B cell (primary cell): ENCODE measurements at regions not wholly inside any gene's neighbourhood (a gene's known extent, or its start where the extent isn't known, plus 50 kb on each side); places are given as distances from the start of the nearest gene placed in this dataset.

Source experiments
- ATAC-seq: fragments of 200-7000 bp; cut with Tn5 transposase; one replicate; pipeline ENCODE4 v1.10.0; 2021; ENCODE audit warnings: low read depth, mild to moderate bottlenecking, moderate number of reproducible peaks, moderate library complexity
- CTCF ChIA-PET: fragments of 350-600 bp; sonication (Branson Sonifier 250); formaldehyde crosslinking; loops from one replicate; lab custom pipeline; 2021; ENCODE audit warnings: antibody characterized with exemption, inconsistent platforms; lab: Charles Lee
- POLR2A ChIA-PET: fragments of 350-600 bp; sonication (Branson Sonifier 250); formaldehyde crosslinking; loops from one replicate; lab custom pipeline; 2021; ENCODE audit warnings: antibody characterized with exemption; lab: Charles Lee
- DNase-seq: peaks from one replicate; pipeline ENCODE4 v3.0.0; 2013
- H2AFZ ChIP-seq: 2 replicates; pipeline ENCODE4 v1.6.1; 2012; ENCODE audit warnings: mild to moderate bottlenecking, low read depth, low read length; ENCODE audit not compliant: insufficient read depth, poor library complexity, severe bottlenecking
- H3K27ac ChIP-seq, 2 donors: 1 replicate in 1 of 2; 2 replicates in 1 of 2; pipeline ENCODE4 v1.5.1; 2012 to 2013; ENCODE audit warnings: low read length in 2 of 2, mild to moderate bottlenecking in 2 of 2, moderate library complexity in 1 of 2
- H3K27me3 ChIP-seq, 4 experiments: fragments of 200-600 bp in 1 of 4; sonication (generic) in 1 of 4; replicated peaks in 1 of 4; 1 replicate in 2 of 4; 2 replicates in 2 of 4; pipeline versions ENCODE4 v1.6.1 to v1.7.0; 2013 to 2016; ENCODE audit warnings: low read length in 3 of 4, mild to moderate bottlenecking in 2 of 4, mixed read lengths in 1 of 4, moderate library complexity in 1 of 4; ENCODE audit not compliant: insufficient read depth in 4 of 4, control insufficient read depth in 3 of 4; ENCODE audit errors: control extremely low read depth in 1 of 4
- H3K36me3 ChIP-seq, 2 experiments: replicated peaks in 1 of 2; 1 replicate in 1 of 2; 2 replicates in 1 of 2; pipeline versions ENCODE4 v1.6.1 to v1.7.1; 2013; ENCODE audit warnings: low read length in 1 of 2; ENCODE audit not compliant: insufficient read depth in 2 of 2, control insufficient read depth in 1 of 2; ENCODE audit errors: control extremely low read depth in 1 of 2, extremely low read depth in 1 of 2
- H3K4me1 ChIP-seq, 2 donors: fragments of 200-600 bp in 1 of 2; sonication (generic) in 1 of 2; 1 replicate in 1 of 2; 2 replicates in 1 of 2; pipeline versions ENCODE4 v1.5.1 to v1.6.1; 2013 to 2017; ENCODE audit warnings: low read length in 2 of 2; ENCODE audit not compliant: control insufficient read depth in 2 of 2, insufficient read depth in 2 of 2
- H3K4me2 ChIP-seq: replicated peaks from 2 replicates; pipeline ENCODE3; 2012; ENCODE audit warnings: mild to moderate bottlenecking, low read depth, low read length; ENCODE audit not compliant: poor library complexity, severe bottlenecking
- H3K4me3 ChIP-seq, 5 experiments: fragments of 200-600 bp in 1 of 5; sonication (generic) in 1 of 5; 1 replicate in 3 of 5; 2 replicates in 2 of 5; pipeline versions ENCODE4 v1.5.1 to v1.7.0; 2011 to 2016; ENCODE audit warnings: low read length in 4 of 5, mild to moderate bottlenecking in 4 of 5, low read depth in 2 of 5, control low read depth in 1 of 5, moderate library complexity in 1 of 5; ENCODE audit not compliant: insufficient read depth in 1 of 5; ENCODE audit errors: control extremely low read depth in 1 of 5, extremely low read depth in 1 of 5
- H3K79me2 ChIP-seq: fragments of 200-600 bp; sonication (generic); one replicate; pipeline ENCODE4 v1.6.0; 2016; ENCODE audit warnings: low read length; ENCODE audit not compliant: control insufficient read depth, insufficient read depth
- H3K9ac ChIP-seq: fragments of 200-600 bp; sonication (generic); 2 replicates; pipeline ENCODE4 v1.6.1; 2017; ENCODE audit warnings: mild to moderate bottlenecking, low read length, moderate library complexity
- H3K9me3 ChIP-seq, 3 donors: one replicate each; pipeline versions ENCODE4 v1.6.1 to v1.7.1; 2013; ENCODE audit warnings: low read length in 2 of 3; ENCODE audit not compliant: control insufficient read depth in 2 of 3, insufficient read depth in 1 of 3; ENCODE audit errors: control extremely low read depth in 1 of 3
- H4K20me1 ChIP-seq: 2 replicates; pipeline ENCODE4 v1.6.0; 2012; ENCODE audit warnings: mild to moderate bottlenecking, low read length; ENCODE audit not compliant: insufficient read depth, control insufficient read depth, poor library complexity, severe bottlenecking
- H3K27ac Mint-ChIP-seq: one replicate; pipeline ENCODE4 v1.8.0; 2021; ENCODE audit warnings: mixed read lengths
- H3K27me3 Mint-ChIP-seq: one replicate; pipeline ENCODE4 v1.8.0; 2021; ENCODE audit warnings: mixed read lengths
- H3K4me1 Mint-ChIP-seq: one replicate; pipeline ENCODE4 v1.8.0; 2021; ENCODE audit warnings: mixed read lengths
- H3K4me3 Mint-ChIP-seq: one replicate; pipeline ENCODE4 v1.8.0; 2021; ENCODE audit warnings: mixed read lengths
- H3K9me3 Mint-ChIP-seq: one replicate; pipeline ENCODE4 v1.8.0; 2022; ENCODE audit warnings: mixed read lengths; ENCODE audit not compliant: insufficient read depth
- EZH2 ChIP-seq: IDR thresholded peaks from 2 replicates; pipeline ENCODE4 v1.6.1; 2012; ENCODE audit warnings: borderline replicate concordance, low read depth, mild to moderate bottlenecking, moderate library complexity, low read length; ENCODE audit not compliant: insufficient read depth, poor library complexity, severe bottlenecking
- WGBS: methylation state at CpG from one replicate; pipeline ENCODE4 v1.1.5; 2013; ENCODE audit warnings: missing lambda C conversion rate; ENCODE audit not compliant: insufficient coverage; 5-methylcytosine and 5-hydroxymethylcytosine counted together
- intact Hi-C: fragments of 100-400 bp; cut with micrococcal nuclease; formaldehyde crosslinking; loops from one replicate; pipeline ENCODE4 v1.10.0; 2022
- TF ChIP-seq, protein P1 (sequence below): fragments of 200-600 bp; IDR thresholded peaks from one replicate; pipeline ENCODE4 v1.8.0; 2022; ENCODE audit warnings: antibody characterized with exemption, mild to moderate bottlenecking

DNA sequence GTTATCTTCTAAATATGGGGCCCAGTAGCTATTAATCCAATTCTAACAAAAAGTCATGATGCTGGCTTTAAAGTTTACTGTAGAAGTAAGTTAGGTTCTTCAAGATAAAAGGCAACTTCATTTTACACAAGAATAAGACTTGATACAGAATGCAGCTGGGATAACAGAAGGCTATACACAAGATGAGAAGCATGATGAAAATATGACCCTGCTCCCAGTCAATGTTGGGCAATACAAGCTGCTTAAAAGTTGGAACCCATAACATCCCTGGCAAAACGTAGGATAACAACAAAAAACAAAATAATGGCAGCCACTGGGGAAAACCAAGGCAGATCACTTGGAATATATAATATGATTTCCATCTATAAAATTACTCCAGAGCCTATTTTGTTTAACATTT is 87.6 kb upstream of the RSPO3 start:
- WGBS = no CpG with 5 or more reads among the region's 1 CpG

DNA sequence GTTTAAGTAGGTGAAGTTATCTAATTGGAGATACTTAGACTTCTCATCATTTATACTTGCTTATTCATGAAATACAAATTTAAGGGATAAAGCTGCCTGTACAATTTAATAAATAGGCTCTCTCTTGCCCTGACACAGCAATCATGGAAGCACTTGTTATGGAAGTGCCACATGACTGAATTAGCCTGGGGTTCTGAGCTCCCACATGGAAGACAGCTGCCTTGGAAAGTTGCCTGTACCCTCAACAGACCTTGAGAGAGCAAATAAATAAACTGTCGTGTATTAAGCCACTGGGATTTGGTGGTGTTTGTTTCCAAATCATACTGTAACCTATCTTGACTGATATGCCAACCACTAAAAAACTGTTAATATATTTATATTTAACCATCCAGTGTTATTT is 87.0 kb upstream of the RSPO3 start:
- H3K9me3 ChIP-seq = no peaks in the 10 kb centered on the region
- ChIA-PET CTCF (no interaction called here), POLR2A (no interaction called here)
- H2AFZ ChIP-seq = no peak overlapping the region
- no peaks in the 10 kb centered on the region for H4K20me1 ChIP-seq
- no peak overlapping the region for H3K27ac Mint-ChIP-seq
- intact Hi-C loops = no loop called here
- TF ChIP-seq, protein P1, sequence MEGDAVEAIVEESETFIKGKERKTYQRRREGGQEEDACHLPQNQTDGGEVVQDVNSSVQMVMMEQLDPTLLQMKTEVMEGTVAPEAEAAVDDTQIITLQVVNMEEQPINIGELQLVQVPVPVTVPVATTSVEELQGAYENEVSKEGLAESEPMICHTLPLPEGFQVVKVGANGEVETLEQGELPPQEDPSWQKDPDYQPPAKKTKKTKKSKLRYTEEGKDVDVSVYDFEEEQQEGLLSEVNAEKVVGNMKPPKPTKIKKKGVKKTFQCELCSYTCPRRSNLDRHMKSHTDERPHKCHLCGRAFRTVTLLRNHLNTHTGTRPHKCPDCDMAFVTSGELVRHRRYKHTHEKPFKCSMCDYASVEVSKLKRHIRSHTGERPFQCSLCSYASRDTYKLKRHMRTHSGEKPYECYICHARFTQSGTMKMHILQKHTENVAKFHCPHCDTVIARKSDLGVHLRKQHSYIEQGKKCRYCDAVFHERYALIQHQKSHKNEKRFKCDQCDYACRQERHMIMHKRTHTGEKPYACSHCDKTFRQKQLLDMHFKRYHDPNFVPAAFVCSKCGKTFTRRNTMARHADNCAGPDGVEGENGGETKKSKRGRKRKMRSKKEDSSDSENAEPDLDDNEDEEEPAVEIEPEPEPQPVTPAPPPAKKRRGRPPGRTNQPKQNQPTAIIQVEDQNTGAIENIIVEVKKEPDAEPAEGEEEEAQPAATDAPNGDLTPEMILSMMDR = no peak
- no peak for TF ChIP-seq EZH2
- no peak overlapping the region for H3K4me3 Mint-ChIP-seq
- H3K36me3 ChIP-seq = no peaks in the 10 kb centered on the region
- no peak overlapping the region for H3K4me3 ChIP-seq
- H3K79me2 ChIP-seq = no peaks in the 10 kb centered on the region
- WGBS = no CpG with 5 or more reads among the region's 1 CpG
- H3K4me2 ChIP-seq = no peak overlapping the region
- no peak for ATAC-seq
- H3K4me1 ChIP-seq = no peaks in the 10 kb centered on the region
- H3K4me1 Mint-ChIP-seq = no peaks in the 10 kb centered on the region
- no peak overlapping the region for H3K27ac ChIP-seq
- no peaks in the 10 kb centered on the region for H3K9me3 Mint-ChIP-seq
- H3K27me3 Mint-ChIP-seq = no peaks in the 10 kb centered on the region
- H3K27me3 ChIP-seq = no peaks in the 10 kb centered on the region
- no peak for DNase-seq
- no peak overlapping the region for H3K9ac ChIP-seq

More for the DNA sequence above, 87.6 kb upstream of the RSPO3 start:
- Mint-ChIP-seq H3K4me1 (no peaks in the 10 kb centered on the region), H3K27me3 (peaks cover 3% of the 10 kb centered on the region), H3K4me3 (no peak overlapping the region), H3K27ac (no peak overlapping the region), H3K9me3 (no peaks in the 10 kb centered on the region)
- TF ChIP-seq, protein P1 = no peak
- TF ChIP-seq EZH2 = no peak
- CTCF ChIA-PET = no interaction called here
- no peaks in the 10 kb centered on the region for H3K9me3 ChIP-seq
- H3K79me2 ChIP-seq = no peaks in the 10 kb centered on the region
- no peaks in the 10 kb centered on the region for H4K20me1 ChIP-seq
- intact Hi-C loops = no loop called here
- DNase-seq (no peak), ATAC-seq (no peak)
- H3K9ac ChIP-seq = no peak overlapping the region
- H3K27ac ChIP-seq = no peak overlapping the region
- H3K4me3 ChIP-seq = no peak overlapping the region
- H3K4me2 ChIP-seq = no peak overlapping the region
- H3K4me1 ChIP-seq = no peaks in the 10 kb centered on the region
- H3K36me3 ChIP-seq = no peaks in the 10 kb centered on the region
- POLR2A ChIA-PET = no interaction called here
- H3K27me3 ChIP-seq = no peaks in the 10 kb centered on the region
- no peak overlapping the region for H2AFZ ChIP-seq
